T-cell (primary cell): ENCODE measurements at regions not wholly inside any gene's neighbourhood (a gene's known extent, or its start where the extent isn't known, plus 50 kb on each side); places are given as distances from the start of the nearest gene placed in this dataset.

Experiments used
- ATAC-seq, 4 experiments: fragments of 200-7000 bp in 3 of 4; fragments of 150-1000 bp in 1 of 4; cut with Tn5 transposase; replicated peaks in 1 of 4; 1 replicate in 3 of 4; 2 replicates in 1 of 4; pipeline ENCODE4 v1.10.0; 2021; ENCODE audit warnings: moderate library complexity in 3 of 4, mild to moderate bottlenecking in 2 of 4, moderate number of reproducible peaks in 1 of 4
- CTCF ChIA-PET, 2 donors: fragments of 300-600 bp; sonication (Branson Sonifier 250); formaldehyde crosslinking; loops; one replicate each; lab custom pipeline; 2022; ENCODE audit warnings: antibody characterized with exemption in 2 of 2; lab: Charles Lee
- POLR2A ChIA-PET, 2 donors: fragments of 300-600 bp; sonication (Branson Sonifier 250); formaldehyde crosslinking; loops; one replicate each; lab custom pipeline; 2022; ENCODE audit warnings: antibody characterized with exemption in 2 of 2; lab: Charles Lee
- DNase-seq, 35 experiments: peaks; one replicate each; pipeline versions ENCODE4 v3.0.0 to v3.0.0-alpha.2; 2013 to 2023
- H3K27ac ChIP-seq: one replicate; pipeline ENCODE4 v1.5.1; 2013; ENCODE audit warnings: low read length
- H3K27me3 ChIP-seq, 2 experiments: replicated peaks in 1 of 2; 1 replicate in 1 of 2; 2 replicates in 1 of 2; pipeline versions ENCODE4 v1.6.1 to v1.7.0; 2013; ENCODE audit warnings: low read length in 1 of 2, mixed read lengths in 1 of 2; ENCODE audit not compliant: control insufficient read depth in 2 of 2, insufficient read depth in 2 of 2; ENCODE audit errors: extremely low read depth in 1 of 2
- H3K36me3 ChIP-seq, 2 donors: 1 replicate in 1 of 2; 2 replicates in 1 of 2; pipeline versions ENCODE4 v1.6.1 to v1.7.0; 2013; ENCODE audit warnings: low read length in 1 of 2; ENCODE audit not compliant: control insufficient read depth in 2 of 2, insufficient read depth in 1 of 2; ENCODE audit errors: extremely low read depth in 1 of 2
- H3K4me1 ChIP-seq, 2 experiments: 1 replicate in 1 of 2; 2 replicates in 1 of 2; pipeline versions ENCODE4 v1.6.1 to v1.7.0; 2013; ENCODE audit warnings: low read length in 2 of 2, mixed read lengths in 1 of 2; ENCODE audit not compliant: insufficient read depth in 2 of 2, control insufficient read depth in 1 of 2; ENCODE audit errors: extremely low read depth in 1 of 2
- H3K4me3 ChIP-seq, 2 donors: 1 replicate in 1 of 2; 2 replicates in 1 of 2; pipeline versions ENCODE4 v1.5.1 to v1.7.0; 2013; ENCODE audit warnings: mild to moderate bottlenecking in 2 of 2, low read length in 1 of 2, moderate library complexity in 1 of 2; ENCODE audit not compliant: control insufficient read depth in 1 of 2; ENCODE audit errors: extremely low read depth in 1 of 2
- H3K9me3 ChIP-seq: 2 replicates; pipeline ENCODE4 v1.7.0; 2013
- H3K27ac Mint-ChIP-seq, 2 donors: one replicate each; pipeline ENCODE4 v1.8.0; 2020 to 2021; ENCODE audit warnings: mild to moderate bottlenecking in 2 of 2, mixed read lengths in 2 of 2
- H3K27me3 Mint-ChIP-seq, 2 donors: one replicate each; pipeline ENCODE4 v1.8.0; 2021 to 2022; ENCODE audit warnings: mixed read lengths in 2 of 2
- H3K36me3 Mint-ChIP-seq: one replicate; pipeline ENCODE4 v1.8.0; 2021; ENCODE audit warnings: mixed read lengths
- H3K4me1 Mint-ChIP-seq, 3 donors: one replicate each; pipeline ENCODE4 v1.8.0; 2020 to 2022; ENCODE audit warnings: mixed read lengths in 3 of 3, mild to moderate bottlenecking in 1 of 3
- H3K4me3 Mint-ChIP-seq, 3 donors: one replicate each; pipeline ENCODE4 v1.8.0; 2020 to 2022; ENCODE audit warnings: mild to moderate bottlenecking in 3 of 3, mixed read lengths in 3 of 3, moderate library complexity in 3 of 3
- H3K9me3 Mint-ChIP-seq, 3 donors: one replicate each; pipeline ENCODE4 v1.8.0; 2020 to 2022; ENCODE audit warnings: mixed read lengths in 3 of 3
- WGBS: methylation state at CpG from one replicate; pipeline ENCODE4 v1.1.5; 2013; ENCODE audit warnings: missing lambda C conversion rate; ENCODE audit not compliant: insufficient coverage; 5-methylcytosine and 5-hydroxymethylcytosine counted together

- Histone ChIP-seq H3K36me3 (no peaks in the 10 kb centered on the region), H3K4me3 (no peak overlapping the region), H3K4me1 (no peaks in the 10 kb centered on the region), H3K9me3 (no peaks in the 10 kb centered on the region), H3K27me3 (no peaks in the 10 kb centered on the region), H3K27ac (no peak overlapping the region)
- Mint-ChIP-seq H3K4me3 (no peak overlapping the region), H3K9me3 (no peaks in the 10 kb centered on the region), H3K27me3 (peaks cover 1 to 5% of the 10 kb centered on the region in 2 donors), H3K4me1 (no peaks in the 10 kb centered on the region), H3K27ac (no peak overlapping the region), H3K36me3 (no peaks in the 10 kb centered on the region)
- no peak for ATAC-seq
- DNase-seq = no peak
- POLR2A ChIA-PET = interaction anchor here in 1 of 2 donors (0.7 kb wide), 1 partner anchor 232 kb away, joined by 3 read pairs; no protein-coding TSS in a partner anchor
- 90% methylated on average over 2 of the region's 10 CpGs for WGBS
- CTCF ChIA-PET = no interaction called here
These were observed 55.0 kb upstream of the PHACTR1 start for GRCh38 chr6:12661432-12662089.
